ENCODE measurements at regions not wholly inside any gene's neighbourhood (a gene's known extent, or its start where the extent isn't known, plus 50 kb on each side); places are given as distances from the start of the nearest gene placed in this dataset.

DNA sequence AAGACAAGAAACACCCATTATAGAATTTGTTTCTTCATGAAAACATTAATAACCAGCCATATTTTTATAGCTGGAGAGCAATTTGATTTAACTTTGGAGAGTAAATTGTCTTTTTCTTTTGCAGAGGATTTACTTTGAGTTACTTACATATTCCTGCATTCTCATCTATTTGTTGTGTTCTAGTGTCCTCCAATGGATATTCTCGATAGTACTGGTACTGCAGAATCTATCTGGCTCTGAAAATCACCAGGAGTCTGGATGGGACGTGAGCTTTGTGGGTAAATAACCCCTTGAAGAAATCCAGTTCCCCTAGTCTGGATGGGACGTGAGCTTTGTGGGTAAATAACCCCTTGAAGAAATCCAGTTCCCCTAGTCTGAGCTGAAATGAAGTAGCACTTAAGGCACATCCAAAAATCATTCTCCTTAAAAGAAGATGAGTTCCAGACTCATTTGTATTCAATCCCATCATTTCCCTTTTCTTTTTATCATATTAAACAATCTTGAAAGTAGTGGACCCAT lies 294.1 kb upstream of the UBE2E2 start:
- Histone ChIP-seq H3K4me2 (ENCODE audit: insufficient read depth, low read length) (no peak overlapping the region), H3K4me1 (replicated peaks in 1 of 2; ENCODE audit: control insufficient read depth in 2 of 2, insufficient read depth in 2 of 2, low read length in 2 of 2) (no peaks in the 10 kb centered on the region), H3K79me2 (ENCODE audit: control insufficient read depth, insufficient read depth, low read length) (no peaks in the 10 kb centered on the region), H3K9me3 (replicated peaks; ENCODE audit: control insufficient read depth, insufficient read depth, low read depth, low read length) (no peaks in the 10 kb centered on the region; the same call in 1 of the 2 replicates), H3K9me1 (ENCODE audit: control insufficient read depth, insufficient read depth, low read length) (no peaks in the 10 kb centered on the region), H3K9ac (ENCODE audit: insufficient read depth in 1 of 2, low read depth in 2 of 2, low read length in 2 of 2) (no peak overlapping the region), H3K27ac (ENCODE audit: extremely low read depth, low read depth, low read length) (no peak overlapping the region), H3K27me3 (ENCODE audit: control insufficient read depth in 2 of 2, insufficient read depth in 2 of 2, low read length in 2 of 2) (no peaks in the 10 kb centered on the region), H2AFZ (ENCODE audit: low read depth, low read length) (no peak overlapping the region), H3K4me3 (no peak overlapping the region), H3K36me3 (ENCODE audit: control insufficient read depth, insufficient read depth, low read length) (no peaks in the 10 kb centered on the region), H4K20me1 (replicated peaks; ENCODE audit: control insufficient read depth, insufficient read depth, low read length) (no peaks in the 10 kb centered on the region)
- BruUV-seq (replicated peaks) = no TSS peak
- WGBS (ENCODE audit: insufficient coverage, low coverage, missing lambda C conversion rate) = 0% methylated on average over 3 of the region's 3 CpGs
- DNase-seq (ENCODE audit: extremely low read depth in 1 of 4, low spot score in 3 of 4) (no peak), FAIRE-seq (no peak), ATAC-seq (no peak)
- in situ Hi-C loops (cut with MboI) (no loop called here), intact Hi-C loops (cut with micrococcal nuclease) (no loop called here)
- TF ChIP-seq FIP1L1 (IDR thresholded peaks at IDR 0.05; ENCODE audit: low read depth, low read length, poor library complexity, severe bottlenecking) = no peak
- TF ChIP-seq, protein P1, sequence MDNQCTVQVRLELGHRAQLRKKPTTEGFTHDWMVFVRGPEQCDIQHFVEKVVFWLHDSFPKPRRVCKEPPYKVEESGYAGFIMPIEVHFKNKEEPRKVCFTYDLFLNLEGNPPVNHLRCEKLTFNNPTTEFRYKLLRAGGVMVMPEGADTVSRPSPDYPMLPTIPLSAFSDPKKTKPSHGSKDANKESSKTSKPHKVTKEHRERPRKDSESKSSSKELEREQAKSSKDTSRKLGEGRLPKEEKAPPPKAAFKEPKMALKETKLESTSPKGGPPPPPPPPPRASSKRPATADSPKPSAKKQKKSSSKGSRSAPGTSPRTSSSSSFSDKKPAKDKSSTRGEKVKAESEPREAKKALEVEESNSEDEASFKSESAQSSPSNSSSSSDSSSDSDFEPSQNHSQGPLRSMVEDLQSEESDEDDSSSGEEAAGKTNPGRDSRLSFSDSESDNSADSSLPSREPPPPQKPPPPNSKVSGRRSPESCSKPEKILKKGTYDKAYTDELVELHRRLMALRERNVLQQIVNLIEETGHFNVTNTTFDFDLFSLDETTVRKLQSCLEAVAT (IDR thresholded peaks at IDR 0.05) = no peak
- TF ChIP-seq, protein P2, sequence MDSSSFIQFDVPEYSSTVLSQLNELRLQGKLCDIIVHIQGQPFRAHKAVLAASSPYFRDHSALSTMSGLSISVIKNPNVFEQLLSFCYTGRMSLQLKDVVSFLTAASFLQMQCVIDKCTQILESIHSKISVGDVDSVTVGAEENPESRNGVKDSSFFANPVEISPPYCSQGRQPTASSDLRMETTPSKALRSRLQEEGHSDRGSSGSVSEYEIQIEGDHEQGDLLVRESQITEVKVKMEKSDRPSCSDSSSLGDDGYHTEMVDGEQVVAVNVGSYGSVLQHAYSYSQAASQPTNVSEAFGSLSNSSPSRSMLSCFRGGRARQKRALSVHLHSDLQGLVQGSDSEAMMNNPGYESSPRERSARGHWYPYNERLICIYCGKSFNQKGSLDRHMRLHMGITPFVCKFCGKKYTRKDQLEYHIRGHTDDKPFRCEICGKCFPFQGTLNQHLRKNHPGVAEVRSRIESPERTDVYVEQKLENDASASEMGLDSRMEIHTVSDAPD (CRISPR knock-in tag; IDR thresholded peaks at IDR 0.05) = no peak
- no peak for TF ChIP-seq YY1 (IDR thresholded peaks at IDR 0.05; ENCODE audit: borderline replicate concordance in 1 of 3, control insufficient read depth in 1 of 3, extremely low read depth in 1 of 3, insufficient read depth in 3 of 3, insufficient read length in 1 of 3, insufficient replicate concordance in 2 of 3, low read depth in 1 of 3, low read length in 2 of 3)
- TF ChIP-seq KLF16 (IDR thresholded peaks at IDR 0.05) = no peak
- TF ChIP-seq SRSF1 (IDR thresholded peaks at IDR 0.05; ENCODE audit: low read depth, low read length) = no peak
- no peak for TF ChIP-seq GATAD2B (IDR thresholded peaks at IDR 0.05; ENCODE audit: borderline replicate concordance)
- TF ChIP-seq CHD1 (IDR thresholded peaks at IDR 0.05; ENCODE audit: low read length) = no peak
- no peak for TF ChIP-seq E2F3 (CRISPR knock-in tag; IDR thresholded peaks at IDR 0.05)
- ChIA-PET POLR2A (no interaction called here), CTCF (ENCODE audit: low intra/inter-chr PET ratio) (no interaction called here)
